K562 (cell line): ENCODE measurements at regions not wholly inside any gene's neighbourhood (a gene's known extent, or its start where the extent isn't known, plus 50 kb on each side); places are given as distances from the start of the nearest gene placed in this dataset.
"Not testable (repeated sequence)": the region's sequence is repeated elsewhere in the genome, so short reads cannot be mapped to it uniquely, and the experiment has no call there.

Experiments used
- ATAC-seq: fragments of 200-7000 bp; cut with Tn5 transposase; 3 replicates; pipeline ENCODE4 v1.9.1; 2020; ENCODE audit warnings: moderate library complexity
- BruUV-seq: library from RNA; stranded (reverse); fragments of 400-500 nt; replicated peaks from 2 replicates; lab custom pipeline; 2021; lab: Mats Ljungman, UMichigan
- CTCF ChIA-PET: fragments of 300-600 bp; formaldehyde crosslinking; extraction: SDS; loops from one replicate; lab custom pipeline; 2021; ENCODE audit warnings: low intra/inter-chr PET ratio; lab: Yijun Ruan, JAX
- POLR2A ChIA-PET: fragments of 300-600, 350-650 bp; sonication (Branson Sonifier 250); formaldehyde crosslinking; extraction: SDS; loops from one replicate; lab custom pipeline; 2021; ENCODE audit warnings: antibody characterized with exemption, inconsistent platforms; lab: Yijun Ruan, JAX
- DNase-seq, 4 experiments: peaks; one replicate each; pipeline versions ENCODE4 v3.0.0 to v3.0.0-alpha.2; 2011 to 2018; ENCODE audit warnings: low spot score in 3 of 4, mixed read lengths in 3 of 4; ENCODE audit errors: extremely low read depth in 1 of 4
- FAIRE-seq: peaks from 2 replicates; lab custom pipeline; 2011; peaks lifted over from hg19 to GRCh38; lab: Jason Lieb, UNC
- H2AFZ ChIP-seq: 2 replicates; pipeline ENCODE4 v1.6.0; 2011; ENCODE audit warnings: low read depth, low read length, control low read depth, inconsistent platforms
- H3K27ac ChIP-seq: fragments of 200-600 bp; 3 replicates; pipeline ENCODE4 v1.8.0; 2011; ENCODE audit warnings: low read depth, mild to moderate bottlenecking, control low read depth, inconsistent platforms, low read length, moderate library complexity, mixed read lengths; ENCODE audit errors: extremely low read depth
- H3K27me3 ChIP-seq, 2 experiments: fragments of 300-600 bp in 1 of 2; 2 replicates in 1 of 2; 3 replicates in 1 of 2; pipeline versions ENCODE4 v1.6.0 to v1.8.0; 2011; ENCODE audit warnings: inconsistent platforms in 2 of 2, low read length in 2 of 2, mild to moderate bottlenecking in 1 of 2, mixed read lengths in 1 of 2, moderate library complexity in 1 of 2; ENCODE audit not compliant: control insufficient read depth in 2 of 2, insufficient read depth in 2 of 2
- H3K36me3 ChIP-seq: fragments of 300-600 bp; 3 replicates; pipeline ENCODE4 v1.8.0; 2011; ENCODE audit warnings: mild to moderate bottlenecking, low read length, inconsistent platforms; ENCODE audit not compliant: control insufficient read depth, insufficient read depth
- H3K4me1 ChIP-seq, 2 experiments: fragments of 200-600 bp in 1 of 2; replicated peaks in 1 of 2; 2 replicates in 1 of 2; 3 replicates in 1 of 2; pipeline versions ENCODE4 v1.5.1 to v1.8.0; 2011; ENCODE audit warnings: inconsistent platforms in 2 of 2, low read length in 2 of 2, mild to moderate bottlenecking in 1 of 2, mixed read lengths in 1 of 2, moderate library complexity in 1 of 2; ENCODE audit not compliant: control insufficient read depth in 2 of 2, insufficient read depth in 2 of 2
- H3K4me2 ChIP-seq: 2 replicates; pipeline ENCODE4 v1.6.1; 2011; ENCODE audit warnings: low read length, control low read depth, inconsistent platforms, mixed read lengths; ENCODE audit not compliant: insufficient read depth
- H3K4me3 ChIP-seq: fragments of 200-600 bp; sonication (generic), shearing (Covaris generic); 2 replicates; pipeline ENCODE4 v1.5.1; 2016; ENCODE audit warnings: control low read depth, inconsistent platforms
- H3K79me2 ChIP-seq: fragments of 200-600 bp; 3 replicates; pipeline ENCODE4 v1.8.0; 2011; ENCODE audit warnings: low read length, inconsistent platforms; ENCODE audit not compliant: control insufficient read depth, insufficient read depth
- H3K9ac ChIP-seq, 2 experiments: 2 replicates each; pipeline versions ENCODE4 v1.6.0 to v1.6.1; 2011; ENCODE audit warnings: low read depth in 2 of 2, low read length in 2 of 2, control low read depth in 1 of 2, inconsistent platforms in 1 of 2, mild to moderate bottlenecking in 1 of 2, mixed read lengths in 1 of 2; ENCODE audit not compliant: insufficient read depth in 1 of 2
- H3K9me1 ChIP-seq: one replicate; pipeline ENCODE4 v1.6.0; 2011; ENCODE audit warnings: inconsistent platforms, mild to moderate bottlenecking, low read length, moderate library complexity; ENCODE audit not compliant: control insufficient read depth, insufficient read depth
- H3K9me3 ChIP-seq: replicated peaks from 2 replicates; pipeline ENCODE4 v1.5.1; 2011; ENCODE audit warnings: low read depth, low read length, inconsistent platforms; ENCODE audit not compliant: control insufficient read depth, insufficient read depth
- H4K20me1 ChIP-seq: replicated peaks from 2 replicates; pipeline ENCODE4 v1.6.1; 2011; ENCODE audit warnings: low read length, inconsistent platforms, mixed read lengths; ENCODE audit not compliant: control insufficient read depth, insufficient read depth
- AFF4 ChIP-seq: sonication (generic); formaldehyde crosslinking; IDR thresholded peaks from 2 replicates; pipeline ENCODE4 v1.8.0; 2023; ENCODE audit warnings: mild to moderate bottlenecking, missing genetic modification reagents
- BRD4 ChIP-seq: fragments of 200-600 bp; sonication (generic); IDR thresholded peaks from 2 replicates; pipeline ENCODE4 v1.6.1; 2017; ENCODE audit warnings: inconsistent platforms
- EGR1 ChIP-seq: fragments of 450-650 bp; conservative IDR thresholded peaks from 2 replicates; pipeline ENCODE4 v1.6.1; 2017; ENCODE audit warnings: mild to moderate bottlenecking
- IFI16 ChIP-seq: fragments of 250-450 bp; sonication (Bioruptor Pico); IDR thresholded peaks from 2 replicates; pipeline ENCODE4 v2.1.2; 2022; ENCODE audit warnings: mild to moderate bottlenecking, inconsistent platforms
- KDM4B ChIP-seq, 2 experiments: fragments of 450-650 bp in 1 of 2; sonication (generic) in 1 of 2; IDR thresholded peaks; 2 replicates each; pipeline ENCODE4 v1.6.1; 2016 to 2017; ENCODE audit warnings: borderline replicate concordance in 2 of 2, antibody characterized with exemption in 1 of 2, low read depth in 1 of 2, mild to moderate bottlenecking in 1 of 2
- TCF7L2 ChIP-seq: fragments of 150-350 bp; IDR thresholded peaks from 2 replicates; pipeline ENCODE4 v1.6.1; 2016; ENCODE audit warnings: low read depth, mild to moderate bottlenecking, low read length, moderate library complexity
- TOE1 ChIP-seq, 2 experiments: fragments of 450-650 bp in 1 of 2; sonication (generic) in 1 of 2; formaldehyde crosslinking in 1 of 2; IDR thresholded peaks; 2 replicates each; pipeline versions ENCODE4 v1.7.1 to v1.8.0; 2016 to 2022; ENCODE audit warnings: borderline replicate concordance in 2 of 2, mild to moderate bottlenecking in 2 of 2, antibody characterized with exemption in 1 of 2, inconsistent platforms in 1 of 2, low read depth in 1 of 2, missing genetic modification reagents in 1 of 2, moderate library complexity in 1 of 2
- WGBS: fragments of 100-300 bp; shearing (Covaris generic); methylation state at CpG from one replicate; pipeline ENCODE4 v1.1.6; 2016; ENCODE audit warnings: low coverage, mixed read lengths; ENCODE audit not compliant: insufficient coverage; ENCODE audit errors: missing lambda C conversion rate; 5-methylcytosine and 5-hydroxymethylcytosine counted together
- in situ Hi-C: fragments of 300-500 bp; cut with MboI; formaldehyde crosslinking; loops from 4 replicates; pipeline ENCODE4 v1.15.0; 2018; ENCODE audit warnings: inconsistent platforms, mixed read lengths
- intact Hi-C: fragments of 100-400 bp; cut with micrococcal nuclease; formaldehyde crosslinking; loops from 2 replicates; pipeline ENCODE4 v1.14.2; 2022

- H3K4me2 ChIP-seq: no peak overlapping the region
- H4K20me1 ChIP-seq: no peaks in the 10 kb centered on the region
- ChIA-PET CTCF (no interaction called here), POLR2A (interaction anchor here (0.7 kb wide), 1 partner anchor 1467 kb away, joined by 3 read pairs; no protein-coding TSS in a partner anchor)
- no peaks in the 10 kb centered on the region for H3K79me2 ChIP-seq
- intact Hi-C loops (loop anchor here (10.0 kb wide), 1 partner anchor 51 kb away; no protein-coding TSS in a partner anchor), in situ Hi-C loops (no loop called here)
- H3K27me3 ChIP-seq: no peaks in the 10 kb centered on the region
- H3K27ac ChIP-seq: no peak overlapping the region
- ATAC-seq (no peak), FAIRE-seq (no peak), DNase-seq (no peak)
- WGBS: 0% methylated on average over 4 of the region's 4 CpGs
- H3K9me1 ChIP-seq: no peaks in the 10 kb centered on the region
- no TSS peak for BruUV-seq
- H3K4me3 ChIP-seq: no peak overlapping the region
- no peak for TF ChIP-seq TOE1 (IDR thresholded peaks at IDR 0.05; ENCODE audit: borderline replicate concordance)
- no peak for TF ChIP-seq TOE1 (CRISPR knock-in tag; IDR thresholded peaks at IDR 0.05; ENCODE audit: borderline replicate concordance, low read depth)
- no peak for TF ChIP-seq EGR1
- TF ChIP-seq AFF4 (CRISPR knock-in tag): no peak
- no peak for TF ChIP-seq BRD4
- no peak for TF ChIP-seq TCF7L2
- TF ChIP-seq KDM4B (IDR thresholded peaks at IDR 0.05; ENCODE audit: borderline replicate concordance in 2 of 2, low read depth in 1 of 2): no peak
- no peak for TF ChIP-seq IFI16
- H3K9me3 ChIP-seq: no peaks in the 10 kb centered on the region
- H3K4me1 ChIP-seq: no peaks in the 10 kb centered on the region
- no peaks in the 10 kb centered on the region for H3K36me3 ChIP-seq
- no peak overlapping the region for H3K9ac ChIP-seq
- no peak overlapping the region for H2AFZ ChIP-seq
Observed at GRCh38 chr12:38175538-38175937, 141.0 kb upstream of the ALG10B start.

GRCh38 chr12:38183617-38184016 is 133.0 kb upstream of the ALG10B start:
- H2AFZ ChIP-seq, H3K9me3 ChIP-seq, H3K27me3 ChIP-seq, CTCF ChIA-PET, ATAC-seq, intact Hi-C loops, H3K9ac ChIP-seq, H3K9me1 ChIP-seq, H4K20me1 ChIP-seq, DNase-seq, BruUV-seq, H3K27ac ChIP-seq, H3K4me2 ChIP-seq, H3K4me3 ChIP-seq, in situ Hi-C loops, H3K4me1 ChIP-seq, POLR2A ChIA-PET, FAIRE-seq, H3K36me3 ChIP-seq, H3K79me2 ChIP-seq: not testable (repeated sequence)
- WGBS: 60% methylated on average over 1 of the region's 1 CpG
